Immature natural killer cell (primary cell): ENCODE measurements at regions not wholly inside any gene's neighbourhood (a gene's known extent, or its start where the extent isn't known, plus 50 kb on each side); places are given as distances from the start of the nearest gene placed in this dataset.
"Not testable (repeated sequence)": the region's sequence is repeated elsewhere in the genome, so short reads cannot be mapped to it uniquely, and the experiment has no call there.

Experiments
- DNase-seq, 3 donors: peaks; one replicate each; pipeline ENCODE4 v3.0.0; 2022; ENCODE audit warnings: mixed read lengths in 1 of 3
- H3K27ac Mint-ChIP-seq, 6 donors: one replicate each; pipeline ENCODE4 v1.8.0; 2020; ENCODE audit warnings: mixed read lengths in 6 of 6, mild to moderate bottlenecking in 5 of 6, inconsistent platforms in 4 of 6, moderate library complexity in 3 of 6
- H3K27me3 Mint-ChIP-seq, 3 donors: one replicate each; pipeline ENCODE4 v1.8.0; 2020 to 2021; ENCODE audit warnings: low read depth in 3 of 3, mild to moderate bottlenecking in 3 of 3, mixed read lengths in 3 of 3, moderate library complexity in 3 of 3, inconsistent platforms in 1 of 3
- H3K36me3 Mint-ChIP-seq, 3 donors: one replicate each; pipeline ENCODE4 v1.8.0; 2020; ENCODE audit warnings: mixed read lengths in 3 of 3, inconsistent platforms in 2 of 3, mild to moderate bottlenecking in 2 of 3
- H3K4me1 Mint-ChIP-seq, 2 donors: one replicate each; pipeline ENCODE4 v1.8.0; 2020; ENCODE audit warnings: inconsistent platforms in 2 of 2, mild to moderate bottlenecking in 2 of 2, mixed read lengths in 2 of 2, moderate library complexity in 1 of 2
- H3K4me3 Mint-ChIP-seq, 5 donors: one replicate each; pipeline ENCODE4 v1.8.0; 2020; ENCODE audit warnings: mild to moderate bottlenecking in 5 of 5, mixed read lengths in 5 of 5, inconsistent platforms in 3 of 5, moderate library complexity in 3 of 5
- H3K9me3 Mint-ChIP-seq, 6 donors: one replicate each; pipeline ENCODE4 v1.8.0; 2020; ENCODE audit warnings: mild to moderate bottlenecking in 6 of 6, mixed read lengths in 6 of 6, inconsistent platforms in 4 of 6, moderate library complexity in 3 of 6

DNA sequence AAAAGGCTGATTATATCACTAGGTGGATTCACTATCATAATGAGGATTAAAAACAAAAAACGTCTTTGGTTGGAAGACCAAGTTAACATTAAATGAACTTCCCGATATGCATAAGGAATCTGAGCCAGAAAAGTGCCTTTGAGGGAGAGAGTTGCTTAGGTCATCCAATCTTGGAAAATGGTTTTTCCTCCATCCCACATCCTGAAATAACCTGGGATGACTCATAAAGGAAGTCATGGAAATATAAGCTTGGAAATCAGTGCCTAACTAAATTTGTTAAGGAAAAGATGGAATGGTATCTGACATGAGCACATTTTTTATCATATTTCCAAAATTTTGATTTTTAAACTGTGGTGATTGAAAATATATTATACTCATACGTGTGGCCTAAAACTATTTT lies 66.0 kb downstream of the KBTBD8 start:
- Mint-ChIP-seq H3K27me3 (peaks cover 2 to 12% (median 2%) of the 10 kb centered on the region in 3 donors), H3K27ac (no peak overlapping the region), H3K9me3 (peaks cover 0 to 13% (median 3%) of the 10 kb centered on the region in 6 donors), H3K36me3 (no peaks in the 10 kb centered on the region), H3K4me1 (no peaks in the 10 kb centered on the region), H3K4me3 (no peak overlapping the region)
- DNase-seq, result no peak

DNA sequence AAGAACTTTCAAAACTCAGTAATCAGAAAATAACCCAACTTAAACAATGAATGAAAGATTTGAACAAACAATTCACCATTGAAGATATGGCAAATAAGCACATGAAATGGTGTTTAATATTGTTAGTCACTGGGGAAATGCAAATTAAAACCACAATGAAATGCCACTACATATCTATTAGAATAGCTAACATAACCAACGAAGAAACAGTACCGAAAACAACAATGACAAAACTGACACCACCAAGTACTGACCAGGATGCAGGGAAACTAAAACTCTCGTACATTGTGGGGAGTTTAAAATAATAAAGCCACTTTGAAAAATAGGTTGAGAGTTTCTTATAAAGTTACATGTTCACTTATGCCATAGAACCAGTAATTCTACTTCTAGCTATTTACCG lies 69.1 kb downstream of the KBTBD8 start:
- Mint-ChIP-seq H3K9me3 (peaks cover 0 to 6% (median 0%) of the 10 kb centered on the region in 6 donors), H3K36me3 (no peaks in the 10 kb centered on the region), H3K4me1 (no peaks in the 10 kb centered on the region), H3K4me3 (no peak overlapping the region), H3K27me3 (peaks cover 0 to 5% (median 2%) of the 10 kb centered on the region in 3 donors), H3K27ac (no peak overlapping the region)
- no peak for DNase-seq

- not testable (repeated sequence) for H3K4me1 Mint-ChIP-seq, DNase-seq, H3K27ac Mint-ChIP-seq, H3K36me3 Mint-ChIP-seq, H3K9me3 Mint-ChIP-seq, H3K27me3 Mint-ChIP-seq, H3K4me3 Mint-ChIP-seq
These were observed 74.5 kb downstream of the KBTBD8 start for GRCh38 chr3:67072640-67073039.

DNA sequence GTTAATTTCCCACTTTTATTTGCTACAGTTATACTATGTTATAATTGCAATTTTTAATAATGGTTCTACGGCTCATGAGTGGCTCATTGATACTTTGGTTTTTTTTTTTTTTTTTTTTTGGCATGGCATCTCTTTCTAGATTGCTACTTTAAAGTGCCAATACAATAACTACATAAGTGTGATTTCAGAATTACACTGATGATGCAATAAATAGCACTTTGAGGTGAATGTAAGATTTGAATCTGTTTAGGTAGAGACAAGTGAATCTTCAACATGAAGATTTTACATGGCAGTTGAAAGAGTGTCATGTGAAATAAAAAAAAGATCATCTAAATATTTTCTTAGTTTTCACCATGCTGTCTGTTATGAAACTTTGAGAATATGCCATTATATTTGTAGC lies 75.7 kb downstream of the KBTBD8 start:
- Mint-ChIP-seq H3K4me1 (no peaks in the 10 kb centered on the region), H3K27ac (no peak overlapping the region), H3K9me3 (peaks cover 0 to 8% (median 0%) of the 10 kb centered on the region in 6 donors), H3K4me3 (no peak overlapping the region), H3K27me3 (peaks cover 3 to 6% (median 4%) of the 10 kb centered on the region in 3 donors), H3K36me3 (peaks cover 0 to 4% (median 0%) of the 10 kb centered on the region in 3 donors)
- DNase-seq, result no peak

- no peak for DNase-seq
- H3K4me3 Mint-ChIP-seq, result no peak overlapping the region
- peaks cover 0 to 5% (median 0%) of the 10 kb centered on the region in 3 donors for H3K36me3 Mint-ChIP-seq
- peaks cover 3 to 7% (median 3%) of the 10 kb centered on the region in 3 donors for H3K27me3 Mint-ChIP-seq
- peaks cover 0 to 11% (median 0%) of the 10 kb centered on the region in 6 donors for H3K9me3 Mint-ChIP-seq
- H3K4me1 Mint-ChIP-seq, result no peaks in the 10 kb centered on the region
- no peak overlapping the region for H3K27ac Mint-ChIP-seq
These were observed 77.2 kb downstream of the KBTBD8 start for GRCh38 chr3:67075295-67075694.

- no peak overlapping the region for H3K4me3 Mint-ChIP-seq
These were observed 78.5 kb downstream of the KBTBD8 start for GRCh38 chr3:67076607-67077006.

DNA sequence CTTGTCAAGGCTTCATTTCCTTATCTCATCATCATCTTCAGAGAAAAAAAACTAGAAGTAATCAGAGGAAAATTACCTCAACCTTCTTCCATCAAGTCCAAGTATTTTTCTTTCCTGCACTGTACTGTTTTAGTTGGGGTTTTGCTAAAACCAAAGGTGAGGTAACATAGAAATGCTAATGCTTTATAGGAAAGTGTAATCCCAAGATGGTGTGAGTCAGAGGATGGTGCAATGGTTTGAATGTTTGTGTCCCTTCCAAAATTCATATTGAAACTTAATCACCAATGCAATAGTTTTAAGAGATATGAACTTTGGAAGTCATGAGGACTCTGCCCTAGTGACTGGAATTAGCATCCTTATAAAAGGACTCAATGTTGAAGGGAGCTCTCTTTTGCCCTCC lies 79.5 kb downstream of the KBTBD8 start:
- H3K27ac Mint-ChIP-seq, result no peak overlapping the region
- H3K27me3 Mint-ChIP-seq, result peaks cover 3 to 7% (median 4%) of the 10 kb centered on the region in 3 donors
- no peak for DNase-seq
- H3K36me3 Mint-ChIP-seq, result peaks cover 5 to 11% (median 5%) of the 10 kb centered on the region in 3 donors
- peaks cover 7 to 15% of the 10 kb centered on the region in 2 donors for H3K4me1 Mint-ChIP-seq
- no peak overlapping the region for H3K4me3 Mint-ChIP-seq
- peaks cover 2 to 21% (median 7%) of the 10 kb centered on the region in 6 donors for H3K9me3 Mint-ChIP-seq

More at GRCh38 chr3:67076607-67077006, 78.5 kb downstream of the KBTBD8 start:
- Mint-ChIP-seq H3K4me1 (peaks cover 0 to 5% of the 10 kb centered on the region in 2 donors), H3K27ac (no peak overlapping the region), H3K9me3 (peaks cover 0 to 11% (median under 1%) of the 10 kb centered on the region in 6 donors), H3K36me3 (peaks cover 0 to 5% (median 0%) of the 10 kb centered on the region in 3 donors), H3K27me3 (peaks cover 3 to 7% (median 3%) of the 10 kb centered on the region in 3 donors)
- DNase-seq, result no peak

GRCh38 chr3:67082533-67083024 lies 84.5 kb downstream of the KBTBD8 start:
- H3K4me3 Mint-ChIP-seq, result peak overlapping the region; percentile 49 to 76 (median 70)
- peaks cover 21 to 38% of the 10 kb centered on the region in 2 donors for H3K4me1 Mint-ChIP-seq
- H3K9me3 Mint-ChIP-seq, result peaks cover 27 to 64% (median 46%) of the 10 kb centered on the region in 6 donors
- peaks cover 3 to 13% (median 4%) of the 10 kb centered on the region in 3 donors for H3K27me3 Mint-ChIP-seq
- H3K27ac Mint-ChIP-seq, result peak overlapping the region; percentile 8 to 93 (median 84)
- no peak for DNase-seq
- peaks cover 28 to 32% (median 31%) of the 10 kb centered on the region in 3 donors for H3K36me3 Mint-ChIP-seq

DNA sequence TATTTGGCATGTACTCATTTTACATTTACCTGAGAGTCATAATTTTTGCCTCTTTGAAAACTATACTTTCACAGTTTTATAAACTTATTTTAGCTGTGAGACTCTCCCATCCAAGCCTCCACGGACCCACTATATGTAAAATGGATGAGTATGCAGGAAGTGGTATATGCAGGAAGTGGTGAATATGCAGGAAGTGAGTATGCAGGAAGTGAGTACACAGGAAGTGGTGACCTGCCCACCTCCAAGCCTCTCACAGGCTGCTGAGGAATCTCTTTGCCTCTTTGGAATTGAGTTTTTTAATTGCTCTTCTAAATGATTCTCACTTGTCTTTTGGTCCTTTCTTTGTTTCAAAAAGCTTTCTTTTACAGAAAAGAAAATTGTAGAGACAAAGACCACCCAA lies 85.2 kb downstream of the KBTBD8 start:
- Mint-ChIP-seq H3K4me3 (peak overlapping the region; percentile 57 to 80 (median 70)), H3K9me3 (peaks cover 30 to 71% (median 51%) of the 10 kb centered on the region in 6 donors), H3K4me1 (peaks cover 21 to 38% of the 10 kb centered on the region in 2 donors), H3K27me3 (peaks cover 3 to 13% (median 4%) of the 10 kb centered on the region in 3 donors), H3K36me3 (peaks cover 31 to 36% (median 35%) of the 10 kb centered on the region in 3 donors), H3K27ac (peak overlapping the region; percentile 8 to 93 (median 84))
- peak; percentile 51 to 61 (median 56) for DNase-seq

- no peak for DNase-seq
- H3K4me1 Mint-ChIP-seq, result peaks cover 13 to 21% of the 10 kb centered on the region in 2 donors
- H3K36me3 Mint-ChIP-seq, result peaks cover 26 to 28% (median 27%) of the 10 kb centered on the region in 3 donors
These were observed 89.7 kb downstream of the KBTBD8 start for GRCh38 chr3:67087788-67088187.

GRCh38 chr3:67090474-67090873 lies 92.4 kb downstream of the KBTBD8 start:
- Mint-ChIP-seq H3K27ac (no peak overlapping the region), H3K27me3 (peaks cover 0 to 6% (median 4%) of the 10 kb centered on the region in 3 donors), H3K4me1 (no peaks in the 10 kb centered on the region), H3K4me3 (no peak overlapping the region), H3K36me3 (peaks cover 9 to 14% (median 11%) of the 10 kb centered on the region in 3 donors), H3K9me3 (peaks cover 15 to 33% (median 26%) of the 10 kb centered on the region in 6 donors)
- no peak for DNase-seq

More at GRCh38 chr3:67087788-67088187, 89.7 kb downstream of the KBTBD8 start:
- H3K9me3 Mint-ChIP-seq, result peaks cover 28 to 56% (median 45%) of the 10 kb centered on the region in 6 donors
- H3K27me3 Mint-ChIP-seq, result peaks cover 2 to 12% (median 5%) of the 10 kb centered on the region in 3 donors
- H3K4me3 Mint-ChIP-seq, result no peak overlapping the region
- H3K27ac Mint-ChIP-seq, result no peak overlapping the region

- Mint-ChIP-seq H3K36me3 (no peaks in the 10 kb centered on the region), H3K4me3 (no peak overlapping the region), H3K9me3 (peaks cover 0 to 10% (median 7%) of the 10 kb centered on the region in 6 donors), H3K27ac (no peak overlapping the region), H3K4me1 (no peaks in the 10 kb centered on the region), H3K27me3 (peaks cover 4 to 7% (median 5%) of the 10 kb centered on the region in 3 donors)
- no peak for DNase-seq
These were observed 95.2 kb downstream of the KBTBD8 start for GRCh38 chr3:67093305-67093704.

DNA sequence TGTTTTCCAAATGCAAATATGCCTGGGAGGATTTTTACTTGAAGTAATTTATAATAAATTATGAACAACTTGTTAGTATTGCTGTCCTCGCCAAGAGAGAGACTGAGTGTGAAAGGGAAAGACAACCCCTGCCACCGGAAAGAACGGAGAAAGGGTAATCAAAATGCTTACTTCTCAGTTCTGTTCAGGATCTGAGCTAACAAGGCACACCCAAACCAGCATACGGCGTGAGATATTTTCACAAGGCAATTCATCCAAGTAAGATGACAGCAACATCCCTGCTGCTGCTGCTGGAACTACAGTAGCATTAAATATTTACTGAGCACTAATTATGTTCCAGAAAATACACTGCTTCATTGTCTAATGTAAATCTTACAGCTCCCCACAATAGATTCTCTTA lies 96.1 kb downstream of the KBTBD8 start:
- Mint-ChIP-seq H3K4me3 (no peak overlapping the region), H3K9me3 (peaks cover 0 to 10% (median 3%) of the 10 kb centered on the region in 6 donors), H3K27me3 (peaks cover 5 to 7% (median 5%) of the 10 kb centered on the region in 3 donors), H3K27ac (no peak overlapping the region), H3K4me1 (no peaks in the 10 kb centered on the region), H3K36me3 (no peaks in the 10 kb centered on the region)
- no peak for DNase-seq

- H3K36me3 Mint-ChIP-seq, result no peaks in the 10 kb centered on the region
- H3K27ac Mint-ChIP-seq, result no peak overlapping the region
- peaks cover 5 to 9% (median 8%) of the 10 kb centered on the region in 3 donors for H3K27me3 Mint-ChIP-seq
- DNase-seq, result no peak
- H3K4me3 Mint-ChIP-seq, result no peak overlapping the region
- H3K9me3 Mint-ChIP-seq, result peaks cover 0 to 6% (median 2%) of the 10 kb centered on the region in 6 donors
- H3K4me1 Mint-ChIP-seq, result no peaks in the 10 kb centered on the region
These were observed 96.7 kb downstream of the KBTBD8 start for GRCh38 chr3:67094774-67095173.
